Colonic mucosa (tissue), 4 donors: ENCODE measurements at regions not wholly inside any gene's neighbourhood (a gene's known extent, or its start where the extent isn't known, plus 50 kb on each side); places are given as distances from the start of the nearest gene placed in this dataset.
A peak's percentile ranks its signal among the peaks of the same experiment; 100 is the strongest.
"Not testable (repeated sequence)": the region's sequence is repeated elsewhere in the genome, so short reads cannot be mapped to it uniquely, and the experiment has no call there.

Experiments used
- DNase-seq: peaks from one replicate; pipeline ENCODE4 v3.0.0-alpha.2; 2020
- H3K27ac ChIP-seq: fragments of 200-600 bp; one replicate; pipeline ENCODE4 v1.8.0; 2021
- H3K27me3 ChIP-seq: fragments of 200-600 bp; one replicate; pipeline ENCODE4 v1.8.0; 2021
- H3K36me3 ChIP-seq: fragments of 200-600 bp; one replicate; pipeline ENCODE4 v1.8.0; 2021
- H3K4me1 ChIP-seq: fragments of 200-600 bp; one replicate; pipeline ENCODE4 v1.8.0; 2021; ENCODE audit warnings: mild to moderate bottlenecking
- H3K4me3 ChIP-seq: fragments of 200-600 bp; one replicate; pipeline ENCODE4 v1.8.0; 2021
- H3K9ac ChIP-seq, 2 donors: one replicate each; pipeline ENCODE4 v1.7.0; 2013; ENCODE audit warnings: control low read depth in 2 of 2, low read depth in 2 of 2, low read length in 2 of 2
- H3K9me3 ChIP-seq: fragments of 200-600 bp; one replicate; pipeline ENCODE4 v1.8.0; 2021
- intact Hi-C: fragments of 100-400 bp; cut with DNase I; formaldehyde crosslinking; loops from one replicate; pipeline ENCODE4 v1.14.1; 2022
- TF ChIP-seq, protein P1 (sequence below): fragments of 200-600 bp; IDR thresholded peaks from one replicate; pipeline ENCODE4 v1.8.0; 2022; ENCODE audit warnings: antibody characterized with exemption, mild to moderate bottlenecking
- donor health status: healthy.
- donor health status: DM: no; HTN: no; CAD: no.
- donor health status: DM: no; HTN: no; CAD: no.

DNA sequence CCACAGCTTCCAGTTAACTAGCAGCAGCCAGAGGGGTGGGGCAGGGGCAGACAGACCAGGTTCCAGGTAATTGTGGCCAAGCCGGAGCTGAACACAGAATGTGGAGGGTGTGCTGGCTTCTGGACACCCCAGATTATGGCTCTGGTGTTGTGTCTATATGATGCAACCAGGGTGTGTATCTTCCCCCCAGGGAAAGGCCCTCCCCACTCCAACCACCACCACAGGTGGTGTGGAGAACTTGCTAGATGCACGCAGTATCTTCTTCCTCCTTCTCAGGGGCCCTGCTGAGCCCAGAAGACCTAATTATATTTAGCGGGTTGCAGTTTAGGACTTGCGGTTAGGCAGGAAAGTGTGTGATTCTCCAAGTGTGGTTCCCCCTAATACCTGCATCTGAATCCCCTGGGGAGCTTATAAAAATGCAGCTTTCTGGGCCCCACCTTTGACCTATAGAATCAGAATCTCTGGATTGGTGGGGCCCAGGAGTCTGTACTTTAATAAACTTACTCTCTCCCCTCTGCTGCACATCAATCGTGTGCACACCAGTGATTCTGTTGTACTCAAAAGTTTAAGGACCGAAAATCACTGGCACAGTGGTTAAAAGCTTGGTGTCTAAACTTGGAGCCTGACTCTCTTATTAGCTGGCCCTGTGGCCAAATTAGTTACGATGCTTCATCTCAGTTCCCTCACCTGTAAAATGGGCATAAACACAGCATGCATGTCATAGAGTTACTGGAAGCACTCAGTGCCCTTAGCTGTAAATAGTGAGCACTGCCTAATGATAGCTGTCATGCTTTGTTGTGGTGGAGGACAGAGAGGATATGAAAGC is 379.1 kb upstream of the PROK2 start:
- no peaks in the 10 kb centered on the region for H3K27me3 ChIP-seq
- no peaks in the 10 kb centered on the region for H3K36me3 ChIP-seq
- intact Hi-C loops, result no loop called here
- no peak overlapping the region for H3K4me3 ChIP-seq
- TF ChIP-seq, protein P1, sequence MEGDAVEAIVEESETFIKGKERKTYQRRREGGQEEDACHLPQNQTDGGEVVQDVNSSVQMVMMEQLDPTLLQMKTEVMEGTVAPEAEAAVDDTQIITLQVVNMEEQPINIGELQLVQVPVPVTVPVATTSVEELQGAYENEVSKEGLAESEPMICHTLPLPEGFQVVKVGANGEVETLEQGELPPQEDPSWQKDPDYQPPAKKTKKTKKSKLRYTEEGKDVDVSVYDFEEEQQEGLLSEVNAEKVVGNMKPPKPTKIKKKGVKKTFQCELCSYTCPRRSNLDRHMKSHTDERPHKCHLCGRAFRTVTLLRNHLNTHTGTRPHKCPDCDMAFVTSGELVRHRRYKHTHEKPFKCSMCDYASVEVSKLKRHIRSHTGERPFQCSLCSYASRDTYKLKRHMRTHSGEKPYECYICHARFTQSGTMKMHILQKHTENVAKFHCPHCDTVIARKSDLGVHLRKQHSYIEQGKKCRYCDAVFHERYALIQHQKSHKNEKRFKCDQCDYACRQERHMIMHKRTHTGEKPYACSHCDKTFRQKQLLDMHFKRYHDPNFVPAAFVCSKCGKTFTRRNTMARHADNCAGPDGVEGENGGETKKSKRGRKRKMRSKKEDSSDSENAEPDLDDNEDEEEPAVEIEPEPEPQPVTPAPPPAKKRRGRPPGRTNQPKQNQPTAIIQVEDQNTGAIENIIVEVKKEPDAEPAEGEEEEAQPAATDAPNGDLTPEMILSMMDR, result no peak
- no peak overlapping the region for H3K27ac ChIP-seq
- no peak for DNase-seq
- H3K4me1 ChIP-seq, result no peaks in the 10 kb centered on the region
- H3K9ac ChIP-seq, result no peak overlapping the region
- H3K9me3 ChIP-seq, result no peaks in the 10 kb centered on the region

GRCh38 chr3:72162649-72163184 is 377.8 kb upstream of the PROK2 start:
- H3K27ac ChIP-seq, result no peak overlapping the region
- H3K4me3 ChIP-seq, result no peak overlapping the region
- H3K27me3 ChIP-seq, result no peaks in the 10 kb centered on the region
- H3K4me1 ChIP-seq, result no peaks in the 10 kb centered on the region
- no peaks in the 10 kb centered on the region for H3K36me3 ChIP-seq
- H3K9me3 ChIP-seq, result no peaks in the 10 kb centered on the region
- TF ChIP-seq, protein P1, result no peak
- H3K9ac ChIP-seq, result no peak overlapping the region
- no peak for DNase-seq
- intact Hi-C loops, result no loop called here

DNA sequence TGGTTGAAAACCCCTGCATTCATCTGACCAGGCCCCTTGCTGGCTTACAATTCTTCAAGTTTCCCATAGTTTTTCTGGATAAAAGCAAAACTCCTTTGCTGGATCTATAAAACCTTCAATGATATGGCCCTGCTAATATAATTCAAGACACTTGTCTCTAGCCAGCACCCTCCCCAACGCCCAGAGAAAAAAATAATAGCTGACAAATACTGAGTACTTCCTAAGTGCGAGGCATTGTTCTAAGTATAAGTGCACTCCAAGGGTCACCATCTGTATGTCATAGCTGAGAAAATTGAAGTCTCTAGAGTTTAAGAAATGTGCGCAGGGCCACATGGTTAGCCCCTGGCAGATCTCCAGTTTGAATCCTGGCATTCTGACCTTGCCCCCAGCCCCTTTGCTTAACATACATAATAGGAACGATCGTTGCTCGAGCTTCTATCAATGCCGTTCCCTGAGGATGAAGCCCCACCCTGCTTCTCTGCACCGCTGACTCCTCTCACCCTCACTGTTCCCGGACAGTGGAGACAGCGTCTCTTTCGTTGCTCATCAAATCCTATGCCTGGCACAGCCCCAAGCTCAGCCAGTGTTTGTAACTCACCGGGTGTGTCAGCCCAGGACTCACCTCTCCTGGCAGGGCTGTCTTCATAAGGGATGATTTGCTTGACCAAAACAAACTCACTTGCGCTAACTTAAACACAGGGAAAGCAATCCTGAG is 377.1 kb upstream of the PROK2 start:
- Histone ChIP-seq H3K9me3 (no peaks in the 10 kb centered on the region), H3K27me3 (no peaks in the 10 kb centered on the region), H3K4me3 (no peak overlapping the region), H3K9ac (no peak overlapping the region), H3K4me1 (no peaks in the 10 kb centered on the region), H3K36me3 (no peaks in the 10 kb centered on the region), H3K27ac (no peak overlapping the region)
- TF ChIP-seq, protein P1, result no peak
- peak; percentile 56 for DNase-seq
- intact Hi-C loops, result no loop called here

DNA sequence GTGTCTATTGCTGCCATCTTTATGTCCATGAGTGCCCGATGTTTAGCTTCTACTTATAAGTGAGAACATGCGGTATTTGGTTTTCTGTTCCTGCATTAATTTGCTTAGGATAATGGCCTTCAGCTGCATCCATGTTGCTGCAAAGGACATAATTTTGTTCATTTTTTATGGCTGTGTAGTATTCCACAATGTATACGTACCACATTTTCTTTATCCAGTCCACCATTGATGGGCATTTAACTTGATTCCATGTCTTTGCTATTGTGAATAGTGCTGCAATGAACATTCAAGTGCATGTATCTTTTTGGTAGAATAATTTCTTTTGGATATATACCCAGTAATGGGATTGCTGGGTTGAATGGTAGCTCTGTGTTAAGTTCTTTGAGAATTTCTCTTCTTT is 376.3 kb upstream of the PROK2 start:
- H3K36me3 ChIP-seq, DNase-seq, H3K9me3 ChIP-seq, H3K27ac ChIP-seq, H3K27me3 ChIP-seq, H3K4me1 ChIP-seq, intact Hi-C loops, H3K9ac ChIP-seq, H3K4me3 ChIP-seq: not testable (repeated sequence)

DNA sequence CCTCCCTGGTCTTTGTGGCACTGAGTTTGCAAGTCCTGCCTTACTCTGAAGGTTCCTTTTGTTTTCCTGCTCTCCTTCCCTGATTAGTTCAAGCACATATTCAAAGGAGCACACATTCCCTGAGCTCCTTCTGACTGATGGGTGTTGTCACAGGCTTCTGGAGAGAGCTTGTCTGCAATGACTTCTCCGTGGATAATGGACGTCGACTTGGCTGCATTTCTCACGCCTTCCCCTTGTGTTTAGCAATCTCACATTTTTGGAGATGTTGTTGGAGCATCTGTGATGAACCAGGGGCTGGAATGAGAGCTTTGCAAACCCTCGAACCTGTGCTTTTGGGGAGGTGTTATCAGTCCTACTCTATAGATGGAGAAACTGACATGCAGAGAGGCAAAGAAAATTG is 375.4 kb upstream of the PROK2 start:
- TF ChIP-seq, protein P1, result no peak
- Histone ChIP-seq H3K36me3 (no peaks in the 10 kb centered on the region), H3K27ac (no peak overlapping the region), H3K4me1 (no peaks in the 10 kb centered on the region), H3K9me3 (no peaks in the 10 kb centered on the region), H3K4me3 (no peak overlapping the region), H3K9ac (no peak overlapping the region), H3K27me3 (no peaks in the 10 kb centered on the region)
- DNase-seq, result no peak
- intact Hi-C loops, result no loop called here

GRCh38 chr3:72159487-72159886 is 374.5 kb upstream of the PROK2 start:
- DNase-seq, result no peak
- no peak overlapping the region for H3K9ac ChIP-seq
- no peaks in the 10 kb centered on the region for H3K27me3 ChIP-seq
- intact Hi-C loops, result no loop called here
- H3K9me3 ChIP-seq, result no peaks in the 10 kb centered on the region
- no peaks in the 10 kb centered on the region for H3K4me1 ChIP-seq
- H3K4me3 ChIP-seq, result no peak overlapping the region
- H3K27ac ChIP-seq, result no peak overlapping the region
- H3K36me3 ChIP-seq, result no peaks in the 10 kb centered on the region
- TF ChIP-seq, protein P1, result no peak
